Fibroblast of mammary gland (primary cell): ENCODE measurements at regions not wholly inside any gene's neighbourhood (a gene's known extent, or its start where the extent isn't known, plus 50 kb on each side); places are given as distances from the start of the nearest gene placed in this dataset.

Experiments used
- DNase-seq: peaks from one replicate; pipeline ENCODE4 v3.0.0-alpha.2; 2010; ENCODE audit warnings: low read depth
- H3K4me3 ChIP-seq: 2 replicates; pipeline ENCODE4 v1.5.1; 2011; ENCODE audit warnings: low read depth, mild to moderate bottlenecking, low read length, moderate library complexity; ENCODE audit not compliant: control insufficient read depth
- CTCF ChIP-seq: conservative IDR thresholded peaks from 2 replicates; pipeline ENCODE4 v1.5.1; 2011; ENCODE audit warnings: low read depth, low read length, inconsistent platforms; ENCODE audit not compliant: control insufficient read depth, insufficient read depth

GRCh38 chr5:118233606-118234005 lies 754.7 kb downstream of the DTWD2 start:
- TF ChIP-seq CTCF, result no peak
- DNase-seq, result no peak
- no peak overlapping the region for H3K4me3 ChIP-seq

GRCh38 chr5:118228489-118228888 lies 759.9 kb downstream of the DTWD2 start:
- DNase-seq, result no peak
- TF ChIP-seq CTCF, result no peak
- H3K4me3 ChIP-seq, result no peak overlapping the region

- no peak overlapping the region for H3K4me3 ChIP-seq
- no peak for TF ChIP-seq CTCF
- peak; percentile 62 for DNase-seq
Measured at GRCh38 chr5:118224546-118224945, 763.8 kb downstream of the DTWD2 start.

GRCh38 chr5:118220556-118221195 lies 767.7 kb downstream of the DTWD2 start:
- no peak for TF ChIP-seq CTCF
- DNase-seq, result peak; percentile 50
- no peak overlapping the region for H3K4me3 ChIP-seq

GRCh38 chr5:118211606-118212005 lies 776.7 kb downstream of the DTWD2 start:
- DNase-seq, result no peak
- no peak overlapping the region for H3K4me3 ChIP-seq
- no peak for TF ChIP-seq CTCF

- TF ChIP-seq CTCF, result no peak
- H3K4me3 ChIP-seq, result no peak overlapping the region
- DNase-seq, result no peak
Measured at GRCh38 chr5:118208031-118208453, 780.3 kb downstream of the DTWD2 start.

- no peak for TF ChIP-seq CTCF
- DNase-seq, result no peak
- no peak overlapping the region for H3K4me3 ChIP-seq
Measured at GRCh38 chr5:118199801-118200200, 788.5 kb downstream of the DTWD2 start.
